Activated CD4-positive, CD25-positive, alpha-beta regulatory T cell treated with anti-CD3 and anti-CD28 coated beads, Interleukin-2, amount 50 U/mL, for 24 hours (primary cell): ENCODE measurements at regions not wholly inside any gene's neighbourhood (a gene's known extent, or its start where the extent isn't known, plus 50 kb on each side); places are given as distances from the start of the nearest gene placed in this dataset.
"Not testable (repeated sequence)": the region's sequence is repeated elsewhere in the genome, so short reads cannot be mapped to it uniquely, and the experiment has no call there.

Experiments
- ATAC-seq, 2 donors: fragments of 150-1000 bp; cut with Tn5 transposase; one replicate each; pipeline ENCODE4 v1.10.0; 2021; ENCODE audit warnings: mild to moderate bottlenecking in 1 of 2, moderate library complexity in 1 of 2

DNA sequence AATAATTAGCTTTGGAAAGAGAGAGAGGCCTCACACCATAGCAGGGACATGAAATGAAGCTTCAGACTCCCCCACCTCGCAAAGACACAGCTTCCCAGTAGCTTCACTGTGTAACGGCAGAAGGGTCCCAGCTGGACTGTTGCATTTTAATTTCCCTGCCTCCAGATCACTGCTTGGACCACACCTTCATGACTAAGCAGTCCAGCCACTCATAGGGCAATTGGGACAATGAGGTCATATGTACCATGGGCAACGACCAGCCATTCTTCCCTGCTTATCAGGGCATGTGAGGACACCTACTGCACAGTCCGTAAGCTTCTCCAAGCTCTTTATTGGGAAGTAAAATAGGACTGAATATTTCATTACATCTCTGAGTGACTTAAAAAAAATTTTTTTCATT, 183.0 kb downstream of the MREG start:
- no peak for ATAC-seq

DNA sequence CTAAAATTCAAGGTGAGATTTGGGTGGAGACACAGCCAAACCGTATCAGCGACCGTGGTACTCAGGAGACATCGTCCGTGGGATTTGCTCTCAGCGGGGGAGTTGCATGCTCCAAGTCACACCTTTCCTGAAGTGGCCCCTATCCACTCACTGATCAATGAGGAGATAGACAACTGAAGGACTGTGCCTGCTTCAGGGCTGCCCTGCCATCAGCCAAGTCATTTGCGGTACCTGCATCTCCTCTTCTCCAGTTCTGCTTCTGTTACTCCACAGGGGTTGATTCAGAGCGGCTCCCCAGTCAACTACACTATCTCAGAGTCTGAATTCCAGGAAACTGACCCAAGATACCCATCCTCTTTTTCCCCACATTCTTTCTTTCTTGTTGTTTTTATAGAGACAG, 184.1 kb downstream of the MREG start:
- ATAC-seq: no peak

DNA sequence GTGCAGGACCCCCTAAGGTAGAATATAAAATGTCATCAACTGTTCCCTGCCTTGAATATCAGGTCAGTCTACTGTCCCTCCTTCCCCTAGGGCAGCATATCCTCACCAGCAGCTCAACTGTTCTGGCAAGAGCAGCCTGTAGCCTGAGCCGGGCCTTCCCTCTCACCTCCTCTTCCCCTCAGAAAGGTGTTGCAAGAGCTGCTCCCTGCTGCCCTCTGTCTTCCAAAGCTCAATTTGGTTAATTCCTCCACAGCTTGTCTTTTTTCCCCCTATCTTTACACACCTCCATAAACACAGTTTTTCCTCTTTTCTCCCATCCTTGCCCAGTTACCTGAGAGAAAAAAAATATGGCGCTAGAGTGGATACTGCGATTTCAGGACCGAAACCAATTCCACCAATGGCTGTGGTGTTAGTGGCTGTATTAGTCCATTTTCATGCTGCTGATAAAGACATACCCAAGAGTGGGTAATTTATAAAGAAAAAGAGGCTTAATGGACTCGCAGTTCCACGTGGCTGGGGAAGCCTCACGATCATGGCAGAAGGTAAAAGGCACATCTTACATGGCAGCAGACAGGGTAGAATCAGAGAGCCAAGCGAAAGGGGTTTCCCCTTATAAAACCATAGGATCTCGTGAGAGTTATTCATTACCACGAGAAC, 184.7 kb downstream of the MREG start:
- ATAC-seq: no peak

DNA sequence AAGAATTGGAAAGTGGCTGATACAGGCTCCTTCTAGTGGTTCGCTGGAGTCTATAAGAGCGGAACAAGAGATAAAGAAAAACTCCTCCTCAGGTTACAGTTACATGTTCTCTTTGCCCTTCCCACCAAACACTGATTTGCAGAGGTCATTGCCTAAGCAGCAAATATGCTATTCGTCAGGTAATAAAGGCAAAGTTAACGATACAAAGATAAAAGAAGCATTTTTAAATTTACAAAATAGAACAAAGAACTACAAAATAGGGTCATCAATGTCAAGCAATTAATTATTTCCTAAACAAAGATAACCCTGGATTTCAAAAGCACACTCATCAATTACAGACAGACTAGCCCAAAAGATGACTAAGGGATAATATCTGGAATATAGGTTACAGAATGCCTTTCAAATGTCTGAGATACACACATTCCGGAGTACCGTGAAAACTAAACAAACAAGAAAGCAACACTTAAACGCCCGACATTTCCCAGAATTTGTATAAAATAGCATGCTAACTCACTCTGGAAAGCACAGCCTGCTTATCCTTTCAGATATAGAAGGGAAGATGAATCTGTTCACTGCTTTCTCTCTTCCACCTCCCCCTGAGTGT, 186.4 kb downstream of the MREG start:
- no peak for ATAC-seq

DNA sequence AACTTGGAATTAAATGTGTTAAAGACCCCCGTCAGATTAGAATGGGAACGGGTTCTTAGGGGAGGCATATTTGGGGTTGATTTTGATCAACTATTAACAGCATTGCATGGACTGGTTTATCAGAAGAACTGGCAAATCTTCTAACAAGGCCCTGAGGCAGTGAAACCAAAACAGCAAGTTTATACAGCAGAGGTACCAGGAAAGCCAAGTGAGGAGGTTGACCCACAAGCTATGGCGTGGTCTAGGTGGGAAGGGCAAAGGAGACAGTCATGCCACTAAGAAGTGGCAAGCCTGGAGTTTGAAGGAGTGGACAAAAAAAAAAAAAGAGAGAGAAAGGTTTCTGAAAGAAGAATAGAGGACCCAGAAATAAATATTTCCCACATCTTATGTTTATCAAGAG, 187.0 kb downstream of the MREG start:
- no peak for ATAC-seq

DNA sequence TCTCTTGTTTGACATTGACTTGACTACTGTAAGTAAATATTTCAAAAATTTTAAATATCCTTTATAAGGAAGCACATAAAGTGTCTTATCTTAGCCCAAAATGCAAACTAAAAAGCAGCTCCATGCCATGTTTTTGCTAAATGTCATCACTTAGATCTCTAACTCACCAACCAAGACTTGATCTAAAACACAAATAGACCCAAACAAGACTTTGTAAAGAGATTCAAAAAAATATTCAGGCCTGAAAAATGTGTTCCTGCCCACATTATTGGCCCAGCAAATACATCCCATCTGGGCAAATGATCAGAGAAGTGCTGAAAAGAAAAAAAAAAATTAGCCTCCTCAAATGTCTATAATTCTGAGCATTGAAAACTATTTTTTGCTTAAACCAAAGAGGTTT, 187.6 kb downstream of the MREG start:
- ATAC-seq: no peak

DNA sequence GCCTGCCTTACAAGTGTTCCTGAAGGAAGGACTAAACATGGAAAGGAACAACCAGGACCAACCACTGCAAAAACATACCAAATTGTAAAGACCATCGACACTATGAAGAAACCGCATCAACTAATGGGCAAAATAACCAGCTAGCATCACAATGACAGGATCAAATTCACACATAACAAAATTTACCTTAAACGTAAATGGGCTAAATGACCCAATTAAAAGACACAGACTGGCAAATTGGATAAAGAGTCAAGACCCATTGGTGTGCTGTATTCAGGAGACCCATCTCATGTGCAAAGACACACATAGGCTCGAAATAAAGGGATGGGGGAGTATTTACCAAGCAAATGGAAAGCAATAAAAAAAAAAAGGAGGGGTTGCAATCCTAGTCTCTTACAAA, 192.1 kb downstream of the MREG start:
- ATAC-seq: not testable (repeated sequence)

DNA sequence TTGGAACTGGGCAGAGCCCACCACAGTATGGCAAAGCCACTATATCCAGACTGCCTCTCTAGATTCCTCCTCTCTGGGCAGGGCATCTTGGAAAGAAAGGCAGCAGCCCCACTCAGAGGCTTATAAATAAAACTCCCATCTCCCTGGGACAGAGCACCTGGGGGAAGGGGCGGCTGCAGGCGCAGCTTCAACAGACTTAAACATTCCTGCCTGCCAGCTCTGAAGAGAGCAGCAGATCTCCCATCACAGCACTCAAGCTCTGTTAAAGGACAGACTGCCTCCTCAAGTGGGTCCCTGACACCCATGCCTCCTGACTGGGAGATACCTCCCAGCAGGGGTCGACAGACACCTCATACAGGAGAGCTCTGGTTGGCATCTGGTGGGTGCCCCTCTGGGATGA, 193.6 kb downstream of the MREG start:
- ATAC-seq: not testable (repeated sequence)

DNA sequence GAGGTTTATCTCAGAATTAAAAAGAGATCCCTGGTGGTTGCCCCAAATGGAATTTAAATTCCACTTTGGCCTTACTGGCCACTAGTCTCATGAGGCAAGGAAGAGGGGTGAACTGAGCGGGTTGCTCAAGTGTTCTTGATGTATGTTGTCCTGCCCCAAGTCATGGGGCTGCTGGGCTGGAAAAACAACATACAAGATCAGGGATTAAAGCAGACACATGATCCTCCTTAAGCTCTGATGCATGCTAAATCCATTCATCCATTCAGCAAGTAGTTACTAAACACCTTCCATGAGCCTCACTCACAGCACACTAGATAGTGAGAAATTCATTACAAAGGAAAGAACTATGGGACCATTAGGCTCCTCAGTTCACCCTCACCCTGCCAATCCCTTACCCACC, 196.3 kb downstream of the MREG start:
- no peak for ATAC-seq

DNA sequence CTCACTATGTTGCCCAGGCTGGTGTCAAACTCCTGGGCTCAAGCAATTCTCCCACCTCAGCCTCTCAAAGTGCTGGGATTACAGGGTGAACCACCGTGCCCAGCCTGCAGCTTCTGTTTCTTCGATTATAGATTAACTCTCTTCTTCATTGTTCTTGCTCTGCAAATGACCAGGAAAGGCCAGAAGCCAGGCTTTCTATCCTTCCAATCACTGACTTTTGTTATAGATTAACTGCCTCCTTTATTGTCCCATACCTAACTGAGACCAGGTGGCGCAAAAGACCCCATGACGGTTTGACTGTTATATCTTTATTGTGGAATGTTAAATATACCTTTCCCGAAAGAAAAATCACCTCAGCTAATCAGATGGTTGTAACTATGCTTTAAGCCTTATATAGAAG, 196.9 kb downstream of the MREG start:
- no peak for ATAC-seq

DNA sequence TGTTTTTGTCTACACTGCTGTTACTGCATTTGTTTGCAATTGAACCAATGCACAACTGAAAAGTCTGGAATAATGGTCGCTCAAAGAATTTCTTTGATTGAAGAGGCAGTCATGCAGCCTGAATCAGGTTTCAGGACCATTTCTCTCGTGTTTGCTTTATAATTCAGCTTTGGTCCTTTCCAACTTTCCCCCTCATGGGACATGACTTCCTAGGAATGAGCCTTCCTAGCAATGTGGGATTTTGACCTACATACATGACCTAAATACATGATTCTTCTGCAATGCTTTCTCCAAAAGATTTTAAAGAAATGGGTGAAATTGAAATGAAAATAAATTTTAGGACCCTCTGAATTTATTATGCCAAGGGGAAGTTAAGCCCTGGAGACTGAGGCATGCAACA, 197.4 kb downstream of the MREG start:
- ATAC-seq: no peak

DNA sequence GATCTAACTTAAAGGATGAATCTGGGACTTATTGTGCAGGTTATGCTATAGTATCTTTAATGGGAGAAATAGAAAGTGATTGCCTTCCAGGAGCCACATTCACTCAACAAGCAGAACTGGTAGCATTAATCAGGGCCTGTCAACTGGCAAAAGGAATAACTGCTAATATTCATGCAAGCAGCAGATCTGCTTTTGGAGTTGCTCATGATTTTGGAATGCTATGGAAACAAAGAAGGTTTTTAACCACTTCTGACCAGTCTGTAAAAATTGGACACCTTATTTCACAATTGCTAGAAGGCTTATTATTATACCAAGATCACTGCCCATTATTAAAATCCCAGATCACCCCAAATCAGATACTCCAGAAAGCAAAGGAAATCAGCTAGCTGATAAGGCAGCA, 200.4 kb downstream of the MREG start:
- no peak for ATAC-seq

DNA sequence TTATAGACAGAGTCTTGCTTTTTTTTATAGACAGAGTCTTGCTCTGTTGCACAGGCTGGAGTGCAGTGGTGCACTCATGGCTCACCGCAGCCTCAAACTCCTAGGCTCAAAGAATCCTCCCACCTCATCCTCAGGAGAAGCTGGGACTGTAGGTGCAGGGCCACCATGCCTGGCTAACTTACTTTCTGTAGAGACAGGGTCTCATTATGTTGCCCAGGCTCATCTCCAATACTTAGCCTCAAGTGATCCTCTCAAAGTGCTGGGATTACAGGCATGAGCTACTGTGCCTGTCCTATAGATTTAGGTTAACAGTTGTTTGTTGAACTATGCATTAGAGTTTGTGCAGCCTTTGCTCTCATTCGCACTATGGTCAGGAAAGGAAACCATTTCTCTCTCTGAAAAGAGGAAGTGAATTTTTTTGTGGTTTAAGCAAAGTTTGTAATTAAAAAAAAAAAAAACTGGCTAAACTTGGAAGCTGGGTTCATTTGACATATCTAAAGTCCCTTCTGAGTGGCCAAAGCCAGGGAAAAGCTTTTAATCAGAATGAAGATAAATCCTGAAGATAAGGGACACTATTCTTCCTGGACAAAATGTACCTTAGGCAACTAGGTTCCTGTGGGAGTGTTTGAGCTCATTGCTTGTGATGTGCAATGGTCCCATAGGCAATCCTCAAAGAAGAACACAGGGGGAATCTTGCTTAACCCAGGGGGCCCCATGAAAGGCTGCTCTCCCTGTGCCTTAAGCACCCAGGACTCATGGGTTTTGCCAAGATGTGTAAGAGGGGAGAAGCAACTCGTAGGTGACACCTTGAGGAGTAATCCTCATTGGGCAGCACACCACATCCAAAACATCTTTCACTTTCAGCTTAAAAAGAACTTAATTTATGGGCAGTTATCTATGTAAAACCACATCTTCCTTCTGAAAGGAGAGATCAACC, 201.7 kb downstream of the MREG start:
- no peak for ATAC-seq

DNA sequence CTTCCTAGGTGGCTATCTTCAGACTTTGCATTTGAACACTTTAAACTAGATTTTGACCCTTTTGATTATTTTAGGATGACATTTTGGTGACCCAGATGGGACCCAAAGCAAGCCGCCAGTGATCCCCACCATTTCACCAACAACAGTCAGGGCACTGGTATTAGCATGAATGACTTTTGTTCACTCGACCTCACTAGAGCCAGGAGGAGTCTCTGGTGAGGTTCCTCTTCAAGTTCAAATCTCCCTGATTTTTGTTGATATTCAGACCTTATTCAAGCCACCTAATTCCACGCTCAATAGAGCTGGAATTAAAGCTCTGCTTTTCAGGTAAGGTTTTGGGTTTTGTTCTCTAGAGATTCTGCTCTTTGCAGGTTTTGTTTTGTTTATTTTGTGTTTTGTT, 202.3 kb downstream of the MREG start:
- ATAC-seq: no peak

DNA sequence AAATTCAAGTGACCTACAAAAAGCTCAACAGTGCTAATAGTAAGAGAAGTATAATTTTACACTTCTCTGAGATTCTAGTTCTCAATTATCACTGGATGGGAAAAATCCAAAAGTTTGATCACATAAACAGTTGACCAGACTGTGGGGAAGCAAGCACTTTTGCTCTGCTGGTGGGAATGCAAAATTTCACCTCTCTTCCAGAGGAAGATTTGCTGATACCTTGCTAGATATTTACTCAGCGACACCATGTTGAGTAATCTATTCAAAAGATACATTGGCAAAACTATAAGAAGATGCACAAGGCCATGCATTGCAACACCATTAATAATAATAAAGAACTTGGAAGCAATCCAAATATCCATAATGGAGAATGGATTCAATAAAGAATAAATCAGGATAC, 204.4 kb downstream of the MREG start:
- no peak for ATAC-seq

DNA sequence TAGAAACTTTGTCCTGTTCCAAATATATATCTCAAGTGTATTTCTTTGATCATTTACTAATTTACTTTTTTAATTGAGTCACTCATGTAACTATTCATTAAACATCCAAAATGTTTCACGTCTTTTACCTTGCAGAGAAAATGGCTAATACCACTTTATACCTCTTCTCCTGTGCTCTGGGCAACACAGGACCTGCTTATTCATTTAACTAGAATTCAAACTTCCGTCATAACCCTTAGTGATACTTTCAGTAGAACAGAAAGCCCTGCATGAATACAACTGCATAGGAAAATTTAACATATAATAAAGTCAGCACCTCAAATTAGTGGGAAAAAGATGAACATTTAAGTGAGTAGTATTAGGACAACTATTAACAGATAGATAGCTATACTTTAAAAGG, 205.2 kb downstream of the MREG start:
- ATAC-seq: no peak

DNA sequence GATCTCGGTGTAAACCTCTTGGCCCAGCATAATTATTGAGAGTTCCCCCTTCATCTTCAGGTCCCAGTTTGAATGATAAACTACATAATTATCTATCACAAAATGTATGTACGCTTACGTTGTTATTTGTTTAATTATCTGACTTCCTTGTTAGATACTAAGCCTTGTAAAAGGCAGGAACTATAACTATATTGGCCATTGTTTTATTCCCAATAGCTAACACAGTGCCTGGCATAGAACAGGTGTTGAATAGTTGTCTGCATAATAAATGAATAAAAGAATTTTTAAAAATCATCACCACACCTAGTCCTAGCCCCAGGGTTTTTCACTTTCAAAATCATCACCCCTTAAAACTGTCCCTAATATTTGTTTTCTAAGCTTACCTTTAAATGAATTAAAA, 207.9 kb downstream of the MREG start:
- ATAC-seq: no peak

DNA sequence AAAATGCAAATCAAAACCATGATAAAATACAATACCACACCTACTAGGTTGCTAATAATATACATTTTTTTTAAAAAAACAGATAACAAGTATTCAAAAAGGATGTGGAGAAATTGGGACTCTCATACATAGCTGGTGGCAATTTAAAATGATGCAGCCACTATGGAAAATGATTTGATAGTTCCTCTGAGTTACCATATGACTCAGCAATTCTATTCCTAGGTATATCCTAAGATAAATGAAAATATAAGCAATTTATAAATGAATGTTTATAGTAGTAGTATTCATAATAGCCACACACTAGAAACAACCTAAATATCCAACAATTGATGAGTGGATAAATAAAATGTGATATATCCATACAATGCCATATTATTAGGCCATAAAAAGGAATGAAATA, 210.2 kb downstream of the MREG start:
- no peak for ATAC-seq

DNA sequence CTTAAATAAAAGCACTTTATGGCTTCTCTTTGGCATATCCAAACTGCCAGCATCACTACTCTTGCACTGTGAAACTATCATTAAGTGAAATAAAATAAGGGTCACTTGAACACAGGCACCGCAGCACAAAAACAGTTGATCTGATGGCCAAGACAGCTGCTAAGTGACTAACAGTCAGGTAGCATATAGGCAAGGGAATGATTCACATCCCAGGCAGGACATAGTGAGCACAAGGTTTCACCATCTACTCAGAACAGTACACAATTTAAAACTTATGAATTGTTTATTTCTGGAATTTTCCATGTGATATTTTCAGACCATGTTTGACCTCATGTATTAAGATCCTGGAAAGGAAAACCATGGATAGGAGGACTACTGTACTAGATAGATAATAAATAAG, 214.2 kb downstream of the MREG start:
- no peak for ATAC-seq

DNA sequence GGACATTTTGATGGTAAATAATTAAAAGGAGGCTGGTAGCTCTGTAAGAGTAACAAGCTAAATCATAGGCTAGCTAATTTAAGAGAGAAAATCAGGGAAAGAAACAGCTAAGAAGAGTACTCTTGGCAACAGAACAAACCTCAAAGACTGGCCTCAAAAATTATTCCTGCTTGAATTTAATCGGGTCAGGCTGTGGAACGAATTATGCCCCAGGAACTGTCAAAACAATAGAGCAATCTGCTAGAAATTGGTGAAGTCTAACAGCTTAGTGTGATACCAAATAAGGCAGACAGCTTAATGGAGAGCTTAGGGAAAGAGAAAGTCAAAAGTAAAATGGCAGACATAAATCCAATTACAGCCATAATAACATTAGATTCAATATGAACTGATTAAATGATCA, 215.7 kb downstream of the MREG start:
- ATAC-seq: no peak

DNA sequence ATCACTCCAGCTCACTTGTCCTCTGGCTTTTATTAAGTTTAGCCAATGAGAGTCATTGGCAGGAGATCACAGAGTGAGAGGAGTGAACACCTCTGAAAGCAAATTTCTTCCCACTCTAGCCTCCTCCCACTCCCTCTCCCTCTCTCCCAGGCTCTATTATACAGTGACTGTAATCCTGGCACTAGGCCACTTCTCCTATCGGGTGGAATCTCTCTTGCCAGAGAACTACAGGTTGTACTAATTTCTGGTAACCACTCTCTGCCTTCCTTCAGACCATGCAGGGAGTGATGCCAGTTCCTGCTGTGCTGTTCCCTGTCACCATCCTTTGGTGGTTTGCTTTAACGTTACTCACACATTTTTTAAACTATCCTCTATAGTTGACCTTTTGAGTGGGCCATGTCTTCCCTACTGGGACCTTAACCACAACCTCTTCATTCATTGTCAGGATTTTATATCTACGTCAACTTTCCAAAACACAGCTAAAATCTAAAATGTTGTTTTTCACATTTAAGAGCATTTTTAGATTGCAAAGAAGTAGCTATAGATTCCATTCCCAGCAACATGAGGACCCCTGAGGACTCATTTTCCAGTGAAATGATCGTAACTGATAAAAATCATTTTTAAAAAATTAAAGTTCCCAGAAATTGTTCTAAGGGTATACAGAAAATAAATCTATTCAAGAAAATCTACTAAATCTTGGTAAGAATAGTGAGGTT, 217.1 kb downstream of the MREG start:
- no peak for ATAC-seq

DNA sequence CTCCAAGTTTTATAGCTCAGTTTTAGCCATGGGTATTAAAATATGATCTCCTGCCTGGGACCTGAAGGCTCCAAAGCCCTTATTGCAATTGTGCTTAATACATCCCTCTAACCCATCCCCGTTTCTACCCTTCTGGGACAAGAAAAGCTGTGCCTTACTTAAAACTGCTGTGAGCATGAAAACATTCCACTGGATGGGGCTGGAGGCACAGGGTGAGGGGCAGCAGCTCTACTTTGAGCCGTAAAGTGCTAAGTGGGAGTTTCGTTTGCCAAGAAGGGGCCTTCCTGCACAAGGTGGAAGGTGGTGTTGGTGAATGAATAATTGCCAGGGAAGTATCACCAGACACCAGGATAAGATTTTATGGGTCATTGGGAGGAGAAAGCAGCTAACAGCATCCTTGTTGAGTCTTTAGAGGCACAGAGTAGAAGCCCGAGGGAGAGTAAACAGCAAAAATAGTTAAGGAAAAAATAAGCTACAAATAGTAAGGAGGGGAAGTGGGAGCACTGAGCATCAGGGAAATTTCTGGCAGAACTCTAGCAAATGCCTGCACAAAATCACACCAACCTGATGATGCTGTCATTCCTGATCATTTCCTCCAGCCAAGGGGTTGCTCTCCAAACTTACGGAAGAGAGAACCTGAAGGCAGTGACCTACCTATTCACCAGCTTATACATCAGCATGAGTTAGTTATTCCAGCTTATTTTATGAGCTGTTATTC, 218.4 kb downstream of the MREG start:
- ATAC-seq: no peak
